ENCODE measurements at regions not wholly inside any gene's neighbourhood (a gene's known extent, or its start where the extent isn't known, plus 50 kb on each side); places are given as distances from the start of the nearest gene placed in this dataset.

GRCh38 chr7:85974176-85974575 is 669.5 kb upstream of the GRM3 start:
- no peaks in the 10 kb centered on the region for H3K9me2 ChIP-seq (ENCODE audit: insufficient read depth)
- H2AFZ ChIP-seq (ENCODE audit: low read depth, low read length, poor library complexity, severe bottlenecking) = no peak overlapping the region
- BruUV-seq (replicated peaks) = no TSS peak
- H3K9ac ChIP-seq (ENCODE audit: low read length) = no peak overlapping the region
- H3K9me3 ChIP-seq (ENCODE audit: control insufficient read depth in 1 of 2, insufficient read depth in 1 of 2, low read depth in 1 of 2, low read length in 2 of 2) = no peaks in the 10 kb centered on the region
- no peak overlapping the region for H3K4me2 ChIP-seq (ENCODE audit: low read length)
- no peaks in the 10 kb centered on the region for H3K4me1 ChIP-seq (ENCODE audit: control insufficient read depth in 1 of 2, insufficient read depth in 2 of 2, low read length in 2 of 2)
- no peak overlapping the region for H3K4me3 ChIP-seq (replicated peaks in 1 of 2; ENCODE audit: low read depth in 1 of 2, low read length in 2 of 2)
- H3K27me3 ChIP-seq (ENCODE audit: insufficient read depth, low read length) = no peaks in the 10 kb centered on the region
- H3K36me3 ChIP-seq (ENCODE audit: control insufficient read depth in 1 of 2, insufficient read depth in 2 of 2, low read length in 2 of 2) = no peaks in the 10 kb centered on the region
- TF ChIP-seq CTCF (IDR thresholded peaks at IDR 0.05 in 2 of 3, conservative IDR thresholded peaks at IDR 0.05 in 1 of 3; ENCODE audit: borderline replicate concordance in 1 of 3, insufficient read depth in 1 of 3, low read depth in 2 of 3, low read length in 2 of 3) = no peak
- no peak for TF ChIP-seq EZH2phosphoT487 (IDR thresholded peaks at IDR 0.05; ENCODE audit: borderline replicate concordance)
- TF ChIP-seq ELF1 (IDR thresholded peaks at IDR 0.05; ENCODE audit: borderline replicate concordance, low read depth) = no peak
- TF ChIP-seq RAD21 (IDR thresholded peaks at IDR 0.05; ENCODE audit: low read depth) = no peak
- TF ChIP-seq CEBPB (IDR thresholded peaks at IDR 0.05; ENCODE audit: low read depth) = no peak
- no peak for TF ChIP-seq CBX3 (IDR thresholded peaks at IDR 0.05; ENCODE audit: low read depth)
- no peak for TF ChIP-seq MAX (IDR thresholded peaks at IDR 0.05)
- no peak for TF ChIP-seq SP1 (IDR thresholded peaks at IDR 0.05; ENCODE audit: low read depth)
- TF ChIP-seq FOSL1 (IDR thresholded peaks at IDR 0.05; ENCODE audit: low read depth) = no peak
- no peak for TF ChIP-seq ZBTB33 (IDR thresholded peaks at IDR 0.05; ENCODE audit: extremely low read depth, insufficient replicate concordance, low read length)
- no peak for TF ChIP-seq SIN3A (IDR thresholded peaks at IDR 0.05; ENCODE audit: low read depth)
- ATAC-seq (no peak), DNase-seq (ENCODE audit: low read depth, low spot score) (no peak)
- intact Hi-C loops (cut with micrococcal nuclease) = no loop called here
- H3K27ac ChIP-seq (ENCODE audit: low read depth, low read length) = no peak overlapping the region
- no peaks in the 10 kb centered on the region for H3K79me2 ChIP-seq (ENCODE audit: insufficient read depth, low read length)
- H4K20me1 ChIP-seq (ENCODE audit: insufficient read depth) = no peaks in the 10 kb centered on the region
- ChIA-PET RAD21 (ENCODE audit: low non-redundant PET in 1 of 2, low total read pairs in 2 of 2, uncharacterized antibody in 2 of 2, unreplicated experiment in 2 of 2) (no interaction called here), POLR2A (no interaction called here), CTCF (no interaction called here)
